Adrenal gland (tissue), 5 donors: ENCODE measurements at regions not wholly inside any gene's neighbourhood (a gene's known extent, or its start where the extent isn't known, plus 50 kb on each side); places are given as distances from the start of the nearest gene placed in this dataset.

Experiments used
- CTCF ChIP-seq, 6 experiments: fragments of 450-650 bp in 4 of 6; fragments of 200-600 bp in 2 of 6; sonication (generic) in 1 of 6; IDR thresholded peaks; 1 replicate in 5 of 6; 2 replicates in 1 of 6; pipeline versions ENCODE4 v1.5.1 to v1.8.0; 2016 to 2021; ENCODE audit warnings: antibody characterized with exemption in 6 of 6, mild to moderate bottlenecking in 2 of 6, moderate library complexity in 1 of 6
- POLR2A ChIP-seq, 2 donors: fragments of 450-650 bp; IDR thresholded peaks; one replicate each; pipeline ENCODE4 v1.6.1; 2017; ENCODE audit warnings: antibody characterized with exemption in 2 of 2, mild to moderate bottlenecking in 2 of 2, moderate library complexity in 1 of 2
- donor health status: DM: no; HTN: no; CAD: no.

GRCh38 chr11:127994736-127995135 lies 592.6 kb downstream of the ETS1 start:
- TF ChIP-seq CTCF (IDR thresholded peaks at IDR 0.05) (no peak), POLR2A (IDR thresholded peaks at IDR 0.05) (no peak)
